GM19328 (cell line): ENCODE measurements at regions not wholly inside any gene's neighbourhood (a gene's known extent, or its start where the extent isn't known, plus 50 kb on each side); places are given as distances from the start of the nearest gene placed in this dataset.

ENCODE experiments used
- ATAC-seq: cut with Tn5 transposase; IDR thresholded peaks from one replicate; pipeline ENCODE4 v1.9.1; 2021; ENCODE audit warnings: mild to moderate bottlenecking, moderate library complexity; ENCODE audit not compliant: unreplicated experiment

DNA sequence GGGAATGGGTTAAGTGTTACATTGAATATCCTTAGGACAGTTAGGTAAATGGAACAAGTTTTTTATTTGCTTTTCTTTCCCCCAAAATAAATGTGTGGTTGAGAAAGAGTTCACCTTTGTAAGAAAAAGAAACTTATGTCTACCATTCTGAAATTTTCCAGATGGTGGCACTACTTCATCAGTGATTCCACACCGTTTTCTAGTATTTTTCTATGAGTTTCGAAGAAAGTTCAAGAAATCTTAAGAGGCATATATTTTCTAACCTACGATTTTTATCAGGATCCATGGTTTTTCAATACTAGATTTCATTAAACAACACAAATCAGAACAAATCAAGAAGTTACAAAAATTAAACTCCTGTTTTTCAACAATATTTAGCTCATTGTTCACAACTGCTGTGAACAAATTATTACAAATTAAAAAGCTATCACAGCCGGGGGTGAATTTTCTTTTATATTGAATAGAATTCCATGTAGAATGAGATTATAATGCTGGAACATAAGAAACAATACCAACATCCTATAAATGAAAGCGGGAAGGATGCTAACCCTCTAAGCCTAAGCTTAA lies 163.1 kb upstream of the NPVF start:
- no peak for ATAC-seq

DNA sequence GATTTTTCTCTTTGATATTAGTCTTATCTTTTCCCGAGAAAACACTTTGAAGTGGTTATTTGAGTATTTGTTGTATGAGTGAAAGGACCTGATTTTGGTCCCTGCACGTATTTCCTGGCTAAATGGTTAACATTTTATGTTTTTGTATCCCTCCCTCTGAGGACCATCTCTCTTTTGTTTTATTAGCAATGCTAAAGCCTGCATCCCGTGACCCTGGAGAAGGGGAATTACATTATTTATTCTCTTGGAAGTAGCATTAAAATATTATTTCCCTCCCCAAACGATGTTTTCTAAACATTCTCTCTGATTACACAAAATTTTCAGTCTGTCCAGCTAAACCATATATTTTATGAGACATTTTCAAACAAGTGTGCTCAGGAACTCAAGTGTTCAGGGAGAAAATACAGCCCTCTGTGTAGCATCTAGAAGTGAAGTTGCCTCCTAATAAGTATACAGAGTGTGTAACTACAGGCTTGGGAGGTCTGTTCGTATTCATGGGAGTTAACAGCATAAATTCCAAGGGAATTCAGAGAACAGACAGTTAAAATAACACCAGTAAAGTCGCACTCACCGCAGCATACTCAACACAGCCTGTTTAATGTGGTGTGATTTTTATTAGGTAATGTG lies 163.8 kb upstream of the NPVF start:
- no peak for ATAC-seq

DNA sequence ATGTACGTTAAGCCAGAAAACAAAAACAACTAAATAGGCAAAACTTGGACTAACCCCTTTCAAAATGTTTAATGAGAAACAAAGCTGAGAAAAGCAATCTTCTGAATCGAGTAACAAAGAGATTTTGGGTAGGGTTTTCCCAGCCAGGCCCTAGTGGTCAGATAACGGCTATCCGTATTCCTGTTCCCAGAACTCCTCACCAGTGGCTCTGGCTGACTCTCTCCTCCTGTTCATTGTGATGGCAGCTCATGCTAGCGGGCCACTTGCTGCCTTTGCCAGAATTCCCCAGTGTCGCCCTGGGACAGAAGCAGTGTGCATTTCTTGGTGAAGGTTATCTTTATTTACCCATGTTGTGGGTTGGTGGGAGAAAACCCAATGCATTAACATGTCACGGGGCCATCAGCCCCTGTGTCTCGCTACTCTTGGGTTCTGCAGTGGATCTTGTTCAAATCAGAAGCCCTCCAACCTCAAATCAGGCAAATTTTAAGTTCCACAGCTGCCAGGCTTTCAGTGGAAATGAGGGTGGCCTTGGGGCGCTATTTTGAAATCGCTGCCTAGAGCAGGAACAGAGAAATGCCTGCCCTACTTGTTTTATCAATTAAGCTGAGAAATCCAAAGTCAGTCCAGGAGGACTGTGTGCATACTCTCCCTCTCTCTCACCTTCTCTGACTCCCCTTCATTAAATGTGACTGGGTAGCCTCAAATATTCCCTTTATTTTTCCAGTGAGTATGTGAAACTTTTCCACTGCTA lies 164.5 kb upstream of the NPVF start:
- ATAC-seq: no peak

DNA sequence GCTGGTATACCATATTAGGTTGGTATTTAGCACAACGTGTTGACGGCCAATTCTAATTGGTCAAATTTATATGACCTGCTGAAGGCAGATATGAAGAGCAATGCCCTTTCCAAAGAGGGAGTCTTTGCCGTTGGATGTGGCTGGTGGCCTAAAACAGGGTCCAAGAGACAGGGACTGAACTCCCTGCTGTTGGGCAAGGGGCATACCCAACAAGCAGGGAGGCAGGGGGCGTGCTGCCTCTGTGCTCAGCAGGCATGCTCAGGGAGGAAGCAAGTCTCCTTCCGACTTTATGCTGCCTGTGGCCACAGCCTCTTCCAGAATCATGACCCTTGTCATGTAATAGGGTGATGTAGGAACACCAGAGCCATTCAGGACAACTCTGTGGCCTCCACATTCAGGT lies 167.7 kb upstream of the NPVF start:
- no peak for ATAC-seq

DNA sequence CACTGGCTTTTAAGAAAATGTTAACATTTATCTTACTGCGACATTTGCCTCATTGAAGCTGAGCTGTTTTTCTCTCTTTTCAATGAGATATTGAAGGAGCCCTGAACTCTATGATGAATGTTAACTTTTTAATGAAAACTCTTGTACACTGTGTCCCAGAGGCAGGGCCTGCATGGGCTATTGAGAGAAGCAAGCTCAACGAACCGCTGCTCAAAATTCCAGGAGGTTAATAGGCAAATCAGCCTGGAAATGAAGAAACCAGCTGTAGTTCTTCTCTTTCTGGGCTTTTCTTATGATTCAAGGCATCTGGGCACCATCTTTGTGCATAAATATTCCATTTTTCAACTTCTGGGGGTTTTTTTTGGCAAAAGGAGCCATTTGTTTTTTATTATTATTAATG lies 168.4 kb upstream of the NPVF start:
- ATAC-seq: no peak

DNA sequence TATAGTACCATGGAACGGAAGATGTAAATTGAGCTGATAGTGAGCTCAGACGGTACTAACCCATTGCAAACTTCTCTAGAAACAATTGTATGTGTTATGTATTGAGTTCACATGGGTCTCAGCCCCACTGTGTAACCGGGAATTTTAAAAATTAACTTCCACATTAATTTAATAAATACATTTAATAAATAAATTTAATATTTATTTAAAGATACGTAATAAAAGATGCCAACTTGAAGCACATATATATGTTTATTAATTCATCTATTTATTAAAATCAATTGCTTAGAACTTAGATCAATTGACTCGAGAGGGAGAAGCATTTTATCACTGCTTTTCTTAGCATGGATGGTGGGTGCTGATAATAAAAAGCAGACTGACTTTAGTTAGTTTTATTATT lies 170.1 kb upstream of the NPVF start:
- ATAC-seq: no peak

DNA sequence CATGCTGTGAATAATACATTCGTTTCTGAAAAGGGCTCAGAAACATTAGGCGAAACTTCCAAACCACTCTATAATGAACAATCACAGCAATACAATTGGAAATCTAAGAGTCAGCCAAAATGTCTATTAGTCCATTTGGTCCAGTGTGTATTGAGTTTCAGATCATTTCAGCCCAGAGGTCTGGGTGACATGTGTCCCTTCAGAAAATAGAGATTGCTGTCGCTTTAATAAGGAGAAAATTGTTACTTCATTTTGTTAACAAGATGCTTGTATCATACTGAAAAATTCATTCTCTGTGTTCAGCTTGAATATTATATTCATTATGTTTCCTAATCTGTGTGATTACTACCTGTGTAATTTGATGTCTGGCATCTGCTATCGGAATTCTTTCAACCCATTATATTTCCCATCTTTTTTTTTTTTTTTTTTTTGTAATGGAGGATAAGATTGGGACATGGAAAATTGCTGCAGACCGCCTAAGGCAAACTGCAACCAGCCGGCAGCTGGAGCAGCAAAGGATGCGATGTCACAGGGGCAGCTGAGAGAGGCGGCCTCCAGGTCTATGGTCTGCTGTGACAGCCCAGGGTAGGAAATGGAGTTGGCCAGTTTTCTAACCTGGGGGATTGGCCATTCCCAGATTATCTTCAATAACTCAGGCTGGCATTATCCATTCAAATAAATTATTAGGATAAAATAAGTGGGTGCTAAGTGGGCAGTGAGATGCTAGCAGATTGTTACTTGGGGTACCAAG lies 170.9 kb upstream of the NPVF start:
- ATAC-seq: no peak

DNA sequence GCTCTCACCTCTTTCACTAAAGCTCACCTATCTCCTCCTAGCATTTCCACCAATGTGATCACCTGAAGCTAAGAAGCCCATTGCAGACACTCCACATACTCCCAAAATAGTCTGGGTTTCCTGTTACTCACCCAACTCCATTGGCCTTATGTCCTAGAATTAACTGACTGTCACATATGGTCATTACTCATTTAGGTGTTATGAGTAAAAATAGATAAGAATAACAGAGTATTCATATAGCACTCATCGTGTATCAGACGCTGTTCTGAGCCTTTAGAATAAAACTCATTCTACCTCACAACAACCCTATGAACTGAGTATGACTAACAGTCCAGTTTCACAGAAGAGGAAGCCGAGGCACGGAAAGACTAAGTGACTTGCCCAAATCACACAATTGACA lies 174.2 kb upstream of the NPVF start:
- ATAC-seq: no peak

DNA sequence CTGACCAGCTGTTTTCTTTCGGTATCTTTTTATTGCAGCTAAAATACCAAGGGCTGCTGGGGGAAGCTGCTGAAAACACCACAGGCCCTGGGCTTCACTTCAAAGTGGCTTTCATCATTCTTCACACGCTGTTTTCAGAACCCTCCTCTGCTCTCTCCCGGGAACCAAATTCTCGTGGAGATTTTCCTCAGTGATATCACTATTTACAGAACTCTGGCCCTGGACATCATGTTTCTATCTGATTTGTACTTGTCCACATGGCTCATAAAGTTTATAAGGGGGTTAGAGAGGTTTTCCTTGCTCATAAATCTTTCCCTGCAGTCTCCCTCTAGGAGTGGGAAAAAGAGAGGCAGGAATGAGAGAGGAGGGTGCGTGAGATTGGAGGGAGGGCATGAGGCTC lies 177.4 kb upstream of the NPVF start:
- ATAC-seq: no peak

DNA sequence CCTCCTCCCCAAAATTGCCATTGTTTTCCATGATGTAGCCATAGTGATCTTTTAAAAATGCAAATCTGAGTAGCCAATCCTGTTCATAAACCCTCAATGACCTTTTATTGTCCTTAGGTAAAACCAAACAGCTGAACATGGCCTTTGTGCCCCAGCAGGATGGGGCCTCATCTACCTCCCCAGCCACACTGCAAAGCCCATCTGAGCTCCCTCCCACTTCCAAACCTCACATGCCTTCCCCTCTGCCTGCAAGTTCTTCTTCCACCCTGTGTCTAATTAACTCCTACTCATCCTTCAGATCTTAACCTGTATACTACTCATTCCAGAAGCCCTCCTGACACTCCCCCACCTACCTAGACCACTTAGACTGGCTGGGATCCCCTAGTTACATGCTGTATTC lies 178.8 kb upstream of the NPVF start:
- ATAC-seq: no peak

DNA sequence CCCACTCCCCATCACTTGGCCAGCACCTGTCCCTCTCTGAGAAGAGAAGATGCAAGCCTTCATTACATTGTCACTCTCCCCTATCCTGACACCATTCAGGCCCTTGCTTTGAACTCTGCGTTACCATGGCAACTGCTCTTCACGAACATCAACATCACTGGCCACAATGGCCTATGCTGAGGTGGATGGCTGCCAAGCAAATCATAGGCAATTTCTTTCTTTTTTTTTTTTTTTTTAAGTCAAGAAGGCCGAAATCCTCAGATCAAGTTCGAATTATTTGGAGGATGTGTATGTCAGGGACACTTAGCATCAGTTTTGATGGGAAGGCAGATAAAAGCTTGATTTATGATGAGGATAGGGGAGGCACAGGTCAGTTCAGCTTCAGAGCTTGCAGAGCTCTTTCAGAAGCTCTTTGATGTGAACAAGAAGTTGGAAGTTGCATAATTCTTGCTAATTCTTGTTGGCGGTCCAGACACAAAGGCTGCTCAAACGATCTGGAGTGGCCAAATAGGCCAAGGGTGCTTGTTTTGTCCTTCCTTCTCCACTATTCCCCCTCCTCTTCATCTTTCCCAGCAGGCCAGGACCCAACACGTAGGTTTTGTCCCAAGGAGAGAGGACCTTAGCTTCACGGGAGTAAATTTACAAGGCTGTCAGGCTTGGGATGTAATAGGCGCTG lies 179.9 kb upstream of the NPVF start:
- ATAC-seq: no peak

DNA sequence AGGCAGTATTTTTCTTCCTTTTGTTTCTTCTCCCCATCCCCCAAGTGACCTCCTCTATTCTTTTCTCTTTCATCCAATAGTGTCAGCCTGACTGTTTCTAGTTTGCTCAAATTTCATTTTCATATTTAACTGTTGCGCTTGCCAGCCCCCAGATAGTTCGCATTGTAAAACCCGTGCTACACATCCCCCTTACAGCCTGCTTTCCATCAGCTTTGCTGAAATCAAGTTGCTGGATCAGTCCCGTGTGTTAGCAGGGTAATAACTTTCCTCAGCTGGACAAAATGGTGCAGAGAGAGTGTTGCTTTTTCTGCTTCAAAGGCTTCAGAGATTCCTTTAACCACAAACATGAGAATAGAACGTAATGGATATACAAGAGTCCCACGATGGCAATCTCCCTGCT lies 180.6 kb upstream of the NPVF start:
- ATAC-seq: no peak

DNA sequence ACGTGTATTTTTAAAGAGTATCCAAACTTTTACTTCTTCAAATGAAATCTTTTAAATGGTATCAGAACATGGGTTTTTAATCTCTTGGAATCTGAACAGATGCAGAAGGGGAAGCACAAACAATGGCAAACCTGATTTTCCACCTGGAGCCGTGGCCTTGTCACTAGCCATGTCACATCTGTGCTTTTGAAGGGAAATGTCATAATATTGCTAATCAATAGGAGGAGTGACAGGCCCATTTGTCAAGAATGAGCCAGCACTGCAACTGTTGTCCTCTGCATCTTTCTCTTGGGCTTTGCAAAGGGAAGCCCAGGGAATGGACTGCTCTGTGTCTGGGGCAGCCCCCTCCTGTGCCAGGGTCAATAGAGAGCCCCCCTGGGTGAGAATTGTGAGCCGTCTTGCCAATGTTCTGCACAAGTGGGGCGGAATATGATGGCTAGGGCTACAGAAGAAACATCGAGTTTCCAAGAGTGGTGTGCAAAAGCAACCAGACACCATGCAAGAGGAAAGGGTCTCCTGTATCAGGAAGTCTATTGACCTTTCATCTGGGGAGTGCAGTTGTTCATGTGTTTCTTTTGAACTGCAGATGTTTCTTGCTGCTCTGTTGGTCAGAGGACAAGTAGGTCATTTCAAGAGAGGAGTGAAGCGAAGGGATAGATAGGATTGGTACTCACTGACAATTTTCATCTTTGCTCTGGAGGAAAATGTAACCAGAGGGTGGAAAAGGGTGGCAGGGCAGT lies 181.8 kb upstream of the NPVF start:
- no peak for ATAC-seq

DNA sequence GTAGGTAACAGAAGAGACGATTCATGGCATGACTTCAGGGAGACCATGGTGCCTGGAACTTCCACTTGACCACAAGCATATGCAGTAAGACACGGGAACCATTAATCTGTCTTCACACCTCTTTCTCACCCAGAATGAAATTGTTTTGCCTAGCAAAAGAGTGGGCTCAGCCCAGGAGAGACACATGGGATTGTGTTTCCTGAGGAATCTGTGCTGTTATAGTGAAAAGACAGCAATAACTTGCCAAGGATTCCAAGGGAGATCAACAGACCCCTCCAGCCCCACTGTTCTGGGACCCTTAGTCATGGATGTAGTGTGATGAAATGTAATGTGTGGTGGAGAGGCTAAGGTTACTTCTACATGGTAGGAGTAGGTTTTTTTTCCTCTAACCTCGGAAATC lies 192.5 kb upstream of the NPVF start:
- ATAC-seq: no peak

DNA sequence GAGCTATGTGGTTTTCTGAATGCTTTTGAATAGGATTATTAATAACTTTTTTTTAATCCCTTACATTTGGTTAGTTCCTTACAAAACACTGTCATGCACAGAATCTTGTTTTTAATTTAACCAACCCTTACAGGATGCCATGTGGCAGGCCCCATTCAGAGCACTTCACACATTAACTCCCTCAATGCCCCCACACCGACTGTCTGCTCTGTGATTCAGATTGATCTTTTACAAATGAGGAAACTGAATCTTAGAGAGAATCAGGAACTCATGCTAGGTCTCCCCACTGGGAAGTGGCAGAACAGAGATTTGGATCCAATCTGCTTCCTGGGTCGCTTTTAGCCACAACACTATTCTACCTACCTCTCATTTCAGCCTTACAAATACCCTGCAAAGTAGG lies 195.8 kb upstream of the NPVF start:
- ATAC-seq: no peak

DNA sequence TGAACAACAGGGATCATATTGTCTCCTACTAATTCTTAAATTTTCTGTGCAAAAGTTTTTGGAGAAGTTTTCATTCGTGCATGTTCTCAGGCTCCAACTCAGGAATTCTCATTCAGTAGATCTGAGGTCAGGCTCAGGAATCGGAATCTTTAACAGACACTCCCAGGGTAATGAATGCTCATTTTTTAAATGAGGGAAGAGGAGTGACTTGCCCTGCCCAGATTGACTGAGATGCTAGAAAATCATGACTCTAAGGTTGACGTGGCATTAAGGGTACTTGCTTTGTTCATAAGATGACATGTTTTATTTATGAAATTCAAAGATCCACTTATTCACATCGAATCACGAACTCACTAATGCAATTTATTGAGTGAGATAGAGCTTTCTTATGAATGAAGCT lies 196.6 kb upstream of the NPVF start:
- no peak for ATAC-seq

DNA sequence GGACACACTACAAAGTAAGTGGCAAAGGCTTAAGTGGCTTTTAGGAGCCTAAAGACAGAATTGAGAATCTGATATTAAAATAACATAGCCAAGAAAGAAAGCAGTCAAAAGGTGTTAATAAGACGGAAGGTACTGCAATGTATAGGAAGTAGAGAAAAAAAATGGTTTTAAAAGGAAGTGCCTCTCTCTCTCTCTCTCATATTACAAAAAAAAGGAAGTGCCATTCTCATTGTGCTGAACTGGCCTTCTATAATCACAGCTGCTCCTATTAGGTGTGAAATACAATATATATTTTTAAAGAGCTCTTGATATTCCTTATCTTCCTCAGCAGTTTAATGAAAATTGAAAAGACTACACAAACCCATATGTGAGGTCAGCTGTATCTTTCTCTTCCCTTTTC lies 199.4 kb upstream of the NPVF start:
- no peak for ATAC-seq

DNA sequence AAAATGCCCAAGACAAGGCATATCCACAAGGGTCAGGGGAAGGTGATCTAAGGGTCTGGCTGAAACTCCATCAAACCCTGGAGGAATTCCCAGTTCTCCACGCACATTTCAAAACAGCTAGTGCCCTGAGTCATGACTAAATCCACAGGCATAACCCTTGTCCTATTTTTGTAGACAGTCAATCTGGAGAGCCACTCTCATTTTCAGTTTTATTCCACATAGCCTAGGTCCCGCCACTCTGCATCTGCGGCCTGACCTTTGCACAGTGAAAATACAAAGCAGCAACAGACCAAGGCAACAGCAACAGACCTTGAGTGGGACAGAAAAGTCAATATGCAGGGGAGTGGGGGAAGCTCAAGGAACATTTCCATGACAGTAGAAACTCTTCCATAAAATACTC lies 201.4 kb upstream of the NPVF start:
- no peak for ATAC-seq

DNA sequence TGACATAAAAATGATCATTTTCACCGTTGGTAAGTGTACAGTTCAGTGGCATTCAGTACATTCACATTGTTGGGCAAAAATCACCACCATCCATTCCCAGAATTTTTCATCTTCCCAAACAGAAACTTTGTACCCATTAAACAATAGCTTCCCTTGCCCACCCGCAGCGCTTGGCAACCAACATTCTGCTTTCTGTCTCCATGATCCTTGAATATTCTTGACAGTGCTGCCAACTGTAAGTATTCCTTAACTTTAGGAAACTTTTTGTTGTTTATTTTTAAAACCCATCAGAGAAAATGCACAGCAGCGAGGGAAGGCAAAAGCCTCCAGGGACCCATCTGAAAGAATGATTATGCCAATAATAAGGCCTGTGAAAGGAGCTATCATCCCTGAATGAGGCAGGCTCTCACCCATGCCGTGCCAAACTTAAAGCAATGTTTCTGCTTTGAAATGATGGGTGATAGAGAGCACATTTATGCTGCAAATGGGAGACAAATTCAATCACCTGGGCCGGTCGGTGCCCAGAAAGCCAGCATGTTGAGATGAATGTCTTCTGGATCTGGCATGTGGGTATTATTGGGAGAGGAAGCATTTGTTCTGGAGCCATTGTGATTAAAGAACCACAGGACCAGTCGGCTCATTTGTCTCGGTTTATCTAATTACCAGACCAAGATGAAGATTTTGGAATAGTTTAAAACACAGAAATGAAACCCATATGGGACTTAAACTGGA lies 202.1 kb upstream of the NPVF start:
- ATAC-seq: no peak

DNA sequence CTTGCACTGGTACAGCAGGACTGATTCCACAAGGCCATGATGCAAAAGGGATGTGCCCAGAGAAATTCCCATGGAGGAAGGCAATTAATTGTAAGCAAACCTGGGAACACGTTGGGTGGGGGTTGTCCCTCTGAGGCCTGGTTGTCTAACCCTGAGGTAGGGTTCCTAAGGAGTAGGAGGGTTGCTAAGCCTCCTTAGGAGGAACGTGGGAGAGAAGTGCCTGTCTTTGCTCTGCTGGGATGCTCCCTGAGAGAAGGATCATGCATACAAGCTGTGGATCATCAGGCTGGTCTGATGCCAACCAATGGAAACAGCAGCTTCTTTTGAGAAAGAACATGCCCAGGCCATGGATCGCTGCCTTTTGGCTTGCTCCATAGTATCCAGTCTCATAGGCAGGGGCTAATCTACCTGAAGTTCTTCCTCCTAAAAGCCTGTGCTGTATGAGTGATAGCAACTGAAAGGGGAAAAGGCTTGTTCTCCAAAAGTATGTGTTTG lies 203.7 kb upstream of the NPVF start:
- no peak for ATAC-seq
